GM18508 (cell line): ENCODE measurements at regions not wholly inside any gene's neighbourhood (a gene's known extent, or its start where the extent isn't known, plus 50 kb on each side); places are given as distances from the start of the nearest gene placed in this dataset.

Experiments used
- ATAC-seq: cut with Tn5 transposase; IDR thresholded peaks from one replicate; pipeline ENCODE4 v1.9.1; 2021; ENCODE audit warnings: moderate number of reproducible peaks; ENCODE audit not compliant: insufficient read depth, unreplicated experiment

- ATAC-seq: no peak
Observed at GRCh38 chr21:18191139-18191538, 53.5 kb upstream of the CHODL start.

GRCh38 chr21:18178509-18178908, 66.1 kb upstream of the CHODL start:
- ATAC-seq: no peak

- no peak for ATAC-seq
Observed at GRCh38 chr21:18174370-18174769, 70.3 kb upstream of the CHODL start.

GRCh38 chr21:18170829-18171228, 73.8 kb upstream of the CHODL start:
- ATAC-seq: no peak

GRCh38 chr21:18170221-18170620, 74.4 kb upstream of the CHODL start:
- no peak for ATAC-seq

- ATAC-seq: no peak
Observed at GRCh38 chr21:18168108-18168507, 76.5 kb upstream of the CHODL start.

- no peak for ATAC-seq
Observed at GRCh38 chr21:18164933-18165332, 79.7 kb upstream of the CHODL start.

GRCh38 chr21:18164483-18164882, 80.2 kb upstream of the CHODL start:
- ATAC-seq: no peak

- ATAC-seq: no peak
Observed at GRCh38 chr21:18163956-18164355, 80.7 kb upstream of the CHODL start.

GRCh38 chr21:18161841-18162240, 82.8 kb upstream of the CHODL start:
- no peak for ATAC-seq

GRCh38 chr21:18157406-18157805, 87.2 kb upstream of the CHODL start:
- no peak for ATAC-seq

GRCh38 chr21:18155508-18156193, 89.0 kb upstream of the CHODL start:
- ATAC-seq: no peak

- ATAC-seq: no peak
Observed at GRCh38 chr21:18153063-18153462, 91.6 kb upstream of the CHODL start.

- no peak for ATAC-seq
Observed at GRCh38 chr21:18152371-18152770, 92.3 kb upstream of the CHODL start.

- no peak for ATAC-seq
Observed at GRCh38 chr21:18151046-18151445, 93.6 kb upstream of the CHODL start.

- ATAC-seq: no peak
Observed at GRCh38 chr21:18148401-18148800, 96.2 kb upstream of the CHODL start.

GRCh38 chr21:18147678-18148077, 97.0 kb upstream of the CHODL start:
- ATAC-seq: no peak

GRCh38 chr21:18146820-18147219, 97.8 kb upstream of the CHODL start:
- no peak for ATAC-seq

- ATAC-seq: no peak
Observed at GRCh38 chr21:18144339-18144738, 100.3 kb upstream of the CHODL start.

- no peak for ATAC-seq
Observed at GRCh38 chr21:18142655-18143054, 102.0 kb upstream of the CHODL start.

GRCh38 chr21:18138507-18138906, 106.1 kb upstream of the CHODL start:
- no peak for ATAC-seq

- ATAC-seq: no peak
Observed at GRCh38 chr21:18129526-18129925, 115.1 kb upstream of the CHODL start.

GRCh38 chr21:18118566-18118965, 126.1 kb upstream of the CHODL start:
- ATAC-seq: no peak
